DOHH2 (cell line): ENCODE measurements at regions not wholly inside any gene's neighbourhood (a gene's known extent, or its start where the extent isn't known, plus 50 kb on each side); places are given as distances from the start of the nearest gene placed in this dataset.

Source experiments
- H3F3A ChIP-seq: fragments of 200-600 bp; sonication (generic), shearing (Covaris generic); 2 replicates; pipeline ENCODE4 v1.6.0; 2016; ENCODE audit warnings: antibody characterized with exemption, mild to moderate bottlenecking; ENCODE audit not compliant: control insufficient read depth, insufficient read depth
- H3K27ac ChIP-seq: fragments of 200-600 bp; sonication (generic); 2 replicates; pipeline ENCODE4 v1.5.1; 2014; ENCODE audit warnings: low read depth, mild to moderate bottlenecking, low read length, moderate library complexity
- H3K27me3 ChIP-seq: fragments of 200-600 bp; sonication (generic); 2 replicates; pipeline ENCODE4 v1.6.1; 2014; ENCODE audit warnings: mild to moderate bottlenecking, low read length, mixed read lengths; ENCODE audit not compliant: control insufficient read depth
- H3K36me3 ChIP-seq: fragments of 200-600 bp; sonication (generic); 2 replicates; pipeline ENCODE4 v1.6.1; 2014; ENCODE audit warnings: mild to moderate bottlenecking, low read length, moderate library complexity, mixed read lengths; ENCODE audit not compliant: control insufficient read depth
- H3K4me1 ChIP-seq: fragments of 200-600 bp; sonication (generic); 2 replicates; pipeline ENCODE4 v1.6.1; 2014; ENCODE audit warnings: mild to moderate bottlenecking, low read length, mixed read lengths; ENCODE audit not compliant: control insufficient read depth
- H3K4me2 ChIP-seq: fragments of 200-600 bp; sonication (generic); 2 replicates; pipeline ENCODE4 v1.6.0; 2014; ENCODE audit warnings: mild to moderate bottlenecking, low read length, moderate library complexity
- H3K4me3 ChIP-seq: fragments of 200-600 bp; sonication (generic); 2 replicates; pipeline ENCODE4 v1.5.1; 2014; ENCODE audit warnings: mild to moderate bottlenecking, low read length, mixed read lengths
- H3K79me2 ChIP-seq: fragments of 200-600 bp; sonication (generic); 2 replicates; pipeline ENCODE4 v1.6.1; 2014; ENCODE audit warnings: mild to moderate bottlenecking, low read length, mixed read lengths; ENCODE audit not compliant: control insufficient read depth
- H3K9me2 ChIP-seq: fragments of 200-600 bp; sonication (generic); replicated peaks from 2 replicates; pipeline ENCODE4 v1.6.1; 2014; ENCODE audit warnings: mild to moderate bottlenecking, low read length, mixed read lengths; ENCODE audit not compliant: control insufficient read depth
- H3K9me3 ChIP-seq: fragments of 200-600 bp; sonication (generic); 2 replicates; pipeline ENCODE4 v1.6.1; 2014; ENCODE audit warnings: antibody characterized with exemption, low read length, mixed read lengths; ENCODE audit not compliant: control insufficient read depth, insufficient read depth
- H4K20me1 ChIP-seq: fragments of 200-600 bp; sonication (generic); 2 replicates; pipeline ENCODE4 v1.6.0; 2014; ENCODE audit warnings: low read depth, mild to moderate bottlenecking, antibody characterized with exemption, low read length, moderate library complexity; ENCODE audit not compliant: control insufficient read depth, insufficient read depth
- EZH2phosphoT487 ChIP-seq: fragments of 200-600 bp; sonication (generic); IDR thresholded peaks from 2 replicates; pipeline ENCODE4 v1.6.1; 2017; ENCODE audit warnings: borderline replicate concordance, mild to moderate bottlenecking, antibody characterized with exemption, low read length, moderate library complexity, mixed read lengths
- TF ChIP-seq, protein P1 (sequence below): fragments of 200-600 bp; sonication (generic); IDR thresholded peaks from one replicate; pipeline ENCODE4 v1.5.1; 2014; ENCODE audit warnings: antibody characterized with exemption, mild to moderate bottlenecking, low read depth, low read length; ENCODE audit not compliant: poor library complexity, severe bottlenecking

DNA sequence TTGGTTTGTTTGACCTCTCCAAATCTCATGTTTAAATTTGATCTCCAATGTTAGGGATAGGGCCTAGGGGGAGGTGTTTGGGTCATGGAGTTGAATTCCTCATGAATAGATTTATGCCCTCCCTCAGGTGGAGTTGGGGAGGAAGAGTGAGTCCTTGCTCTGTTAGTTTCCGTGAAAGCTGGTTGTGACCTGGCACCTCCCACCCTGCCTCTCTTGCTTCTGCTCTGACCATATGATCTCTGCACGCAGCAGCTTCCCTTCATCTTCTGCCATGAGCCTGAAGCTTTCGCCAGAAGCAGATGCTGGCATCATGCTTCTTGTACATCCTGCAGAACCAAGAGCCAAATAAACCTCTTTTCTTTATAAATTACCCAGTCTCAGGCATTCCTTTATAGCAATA, 231.6 kb upstream of the ERBB4 start:
- no peak for TF ChIP-seq EZH2phosphoT487
- TF ChIP-seq, protein P1, sequence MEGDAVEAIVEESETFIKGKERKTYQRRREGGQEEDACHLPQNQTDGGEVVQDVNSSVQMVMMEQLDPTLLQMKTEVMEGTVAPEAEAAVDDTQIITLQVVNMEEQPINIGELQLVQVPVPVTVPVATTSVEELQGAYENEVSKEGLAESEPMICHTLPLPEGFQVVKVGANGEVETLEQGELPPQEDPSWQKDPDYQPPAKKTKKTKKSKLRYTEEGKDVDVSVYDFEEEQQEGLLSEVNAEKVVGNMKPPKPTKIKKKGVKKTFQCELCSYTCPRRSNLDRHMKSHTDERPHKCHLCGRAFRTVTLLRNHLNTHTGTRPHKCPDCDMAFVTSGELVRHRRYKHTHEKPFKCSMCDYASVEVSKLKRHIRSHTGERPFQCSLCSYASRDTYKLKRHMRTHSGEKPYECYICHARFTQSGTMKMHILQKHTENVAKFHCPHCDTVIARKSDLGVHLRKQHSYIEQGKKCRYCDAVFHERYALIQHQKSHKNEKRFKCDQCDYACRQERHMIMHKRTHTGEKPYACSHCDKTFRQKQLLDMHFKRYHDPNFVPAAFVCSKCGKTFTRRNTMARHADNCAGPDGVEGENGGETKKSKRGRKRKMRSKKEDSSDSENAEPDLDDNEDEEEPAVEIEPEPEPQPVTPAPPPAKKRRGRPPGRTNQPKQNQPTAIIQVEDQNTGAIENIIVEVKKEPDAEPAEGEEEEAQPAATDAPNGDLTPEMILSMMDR: no peak
- no peak overlapping the region for H3K27ac ChIP-seq
- H3F3A ChIP-seq: no peaks in the 10 kb centered on the region
- H3K79me2 ChIP-seq: no peaks in the 10 kb centered on the region
- H4K20me1 ChIP-seq: no peaks in the 10 kb centered on the region
- no peaks in the 10 kb centered on the region for H3K27me3 ChIP-seq
- no peaks in the 10 kb centered on the region for H3K36me3 ChIP-seq
- no peaks in the 10 kb centered on the region for H3K9me2 ChIP-seq
- H3K9me3 ChIP-seq: no peaks in the 10 kb centered on the region
- H3K4me2 ChIP-seq: no peak overlapping the region
- H3K4me3 ChIP-seq: no peak overlapping the region
- no peaks in the 10 kb centered on the region for H3K4me1 ChIP-seq

DNA sequence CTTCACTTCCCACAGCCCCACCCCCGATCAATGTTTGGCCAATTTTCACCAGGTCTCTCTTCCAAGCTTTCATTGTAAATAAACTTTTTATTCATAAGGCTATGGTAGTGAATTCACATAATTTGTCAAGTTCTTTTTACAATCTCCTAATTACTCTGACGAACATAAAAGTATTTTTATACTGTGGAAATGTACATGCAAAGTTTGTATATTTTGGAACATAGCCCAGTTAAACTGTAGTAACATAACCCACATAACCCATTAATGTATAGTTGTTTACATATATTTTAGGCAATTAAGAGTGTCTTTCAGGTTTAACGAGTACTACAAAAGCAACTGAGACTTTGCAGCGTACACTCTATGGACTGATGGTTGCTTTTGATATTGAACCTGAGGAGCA, 228.3 kb upstream of the ERBB4 start:
- H3K36me3 ChIP-seq: no peaks in the 10 kb centered on the region
- H4K20me1 ChIP-seq: no peaks in the 10 kb centered on the region
- TF ChIP-seq EZH2phosphoT487: no peak
- TF ChIP-seq, protein P1: no peak
- no peak overlapping the region for H3K27ac ChIP-seq
- no peaks in the 10 kb centered on the region for H3K9me3 ChIP-seq
- no peaks in the 10 kb centered on the region for H3K9me2 ChIP-seq
- no peak overlapping the region for H3K4me2 ChIP-seq
- H3K27me3 ChIP-seq: no peaks in the 10 kb centered on the region
- H3F3A ChIP-seq: no peaks in the 10 kb centered on the region
- H3K4me3 ChIP-seq: no peak overlapping the region
- H3K79me2 ChIP-seq: no peaks in the 10 kb centered on the region
- no peaks in the 10 kb centered on the region for H3K4me1 ChIP-seq

DNA sequence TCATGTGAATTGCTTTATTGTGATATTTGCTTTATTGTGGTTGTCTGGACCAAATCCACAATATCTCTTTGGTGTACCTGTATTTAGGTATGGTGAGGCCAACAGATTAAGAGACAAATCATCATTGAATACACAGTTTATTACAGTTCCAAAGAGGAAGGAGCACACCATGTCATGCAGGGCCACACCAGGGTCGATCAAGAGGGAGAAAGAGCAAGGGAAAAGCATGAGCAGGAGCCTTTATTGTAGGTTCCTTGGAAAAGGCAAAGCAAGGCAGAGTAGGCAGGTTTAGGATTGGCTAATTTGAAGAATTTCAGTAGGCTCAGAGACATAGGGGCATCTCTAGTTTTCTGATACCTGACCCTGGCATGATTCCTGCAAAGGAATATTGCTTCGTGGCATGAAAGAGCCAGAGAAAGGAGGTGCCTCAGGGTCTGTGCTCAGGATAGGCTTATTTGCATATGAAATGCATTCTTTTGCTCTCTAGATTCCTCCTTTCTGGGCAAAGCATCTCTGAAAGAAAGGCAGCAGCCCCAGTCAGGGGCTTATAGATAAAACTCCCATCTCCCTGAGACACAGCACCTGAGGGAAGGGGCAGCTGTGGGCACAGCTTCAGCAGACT, 214.2 kb upstream of the ERBB4 start:
- Histone ChIP-seq H3K79me2 (no peaks in the 10 kb centered on the region), H3K9me3 (no peaks in the 10 kb centered on the region), H3K9me2 (no peaks in the 10 kb centered on the region), H3K27ac (no peak overlapping the region), H3F3A (no peaks in the 10 kb centered on the region), H3K4me1 (no peaks in the 10 kb centered on the region), H3K4me3 (no peak overlapping the region), H3K4me2 (no peak overlapping the region), H4K20me1 (no peaks in the 10 kb centered on the region), H3K27me3 (no peaks in the 10 kb centered on the region), H3K36me3 (no peaks in the 10 kb centered on the region)
- no peak for TF ChIP-seq EZH2phosphoT487

DNA sequence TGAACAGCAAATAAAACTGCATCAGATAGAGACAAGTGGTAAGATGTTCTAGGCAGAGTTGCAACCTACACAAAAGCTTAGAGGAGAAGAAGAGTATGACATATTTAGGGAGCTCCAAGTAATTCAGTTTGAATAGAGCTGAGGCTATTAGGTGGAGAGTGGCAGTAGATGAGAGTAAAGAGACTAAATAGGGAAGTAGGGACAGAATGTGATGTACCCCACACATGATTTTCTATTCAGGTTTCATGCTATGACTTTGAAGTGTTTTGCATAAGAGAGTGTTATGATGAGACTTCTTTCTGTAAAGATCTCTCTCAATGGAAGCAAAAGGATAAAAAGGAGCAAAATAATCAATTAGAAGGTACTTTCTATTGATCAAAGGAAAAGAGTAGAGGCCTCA, 206.8 kb upstream of the ERBB4 start:
- Histone ChIP-seq H3K79me2 (no peaks in the 10 kb centered on the region), H3K9me3 (no peaks in the 10 kb centered on the region), H3F3A (no peaks in the 10 kb centered on the region), H3K4me2 (no peak overlapping the region), H3K4me3 (no peak overlapping the region), H3K9me2 (no peaks in the 10 kb centered on the region), H3K27ac (no peak overlapping the region), H3K4me1 (no peaks in the 10 kb centered on the region), H3K36me3 (no peaks in the 10 kb centered on the region), H4K20me1 (no peaks in the 10 kb centered on the region), H3K27me3 (no peaks in the 10 kb centered on the region)
- TF ChIP-seq, protein P1: no peak
- TF ChIP-seq EZH2phosphoT487: no peak
